Loucy (cell line): ENCODE measurements at regions not wholly inside any gene's neighbourhood (a gene's known extent, or its start where the extent isn't known, plus 50 kb on each side); places are given as distances from the start of the nearest gene placed in this dataset.

Source experiments
- H2AFZ ChIP-seq: fragments of 200-600 bp; sonication (generic); 2 replicates; pipeline ENCODE4 v1.6.0; 2016; ENCODE audit warnings: antibody characterized with exemption, mild to moderate bottlenecking, low read length, moderate library complexity
- H3F3A ChIP-seq: fragments of 200-600 bp; 2 replicates; pipeline ENCODE4 v1.6.0; 2016; ENCODE audit warnings: antibody characterized with exemption, low read depth, mild to moderate bottlenecking
- H3K27me3 ChIP-seq: fragments of 200-600 bp; sonication (generic); 2 replicates; pipeline ENCODE4 v1.6.1; 2014; ENCODE audit warnings: low read length, mild to moderate bottlenecking; ENCODE audit not compliant: insufficient read depth, poor library complexity, severe bottlenecking
- H3K36me3 ChIP-seq: fragments of 200-600 bp; sonication (generic); 2 replicates; pipeline ENCODE4 v1.6.1; 2016; ENCODE audit warnings: low read length; ENCODE audit not compliant: insufficient read depth
- H3K4me1 ChIP-seq: fragments of 200-600 bp; sonication (generic); 2 replicates; pipeline ENCODE4 v1.5.1; 2014; ENCODE audit warnings: low read length, mild to moderate bottlenecking; ENCODE audit not compliant: insufficient read depth, poor library complexity, severe bottlenecking
- H3K4me2 ChIP-seq: fragments of 200-600 bp; sonication (generic); 2 replicates; pipeline ENCODE4 v1.6.0; 2014; ENCODE audit warnings: antibody characterized with exemption, low read length, low read depth, mild to moderate bottlenecking; ENCODE audit not compliant: poor library complexity, severe bottlenecking
- H3K4me3 ChIP-seq: fragments of 200-600 bp; sonication (generic); 2 replicates; pipeline ENCODE4 v1.5.1; 2014; ENCODE audit warnings: low read length, mild to moderate bottlenecking, mixed read lengths; ENCODE audit not compliant: poor library complexity, severe bottlenecking
- H3K79me2 ChIP-seq: fragments of 200-600 bp; sonication (generic); 2 replicates; pipeline ENCODE4 v1.6.1; 2014; ENCODE audit warnings: low read length; ENCODE audit not compliant: insufficient read depth
- H3K9ac ChIP-seq: fragments of 200-600 bp; sonication (generic); 2 replicates; pipeline ENCODE4 v1.6.0; 2014; ENCODE audit warnings: mild to moderate bottlenecking, low read depth, low read length, moderate library complexity; ENCODE audit not compliant: poor library complexity, severe bottlenecking
- H3K9me2 ChIP-seq: fragments of 200-600 bp; sonication (generic); replicated peaks from 2 replicates; pipeline ENCODE4 v1.6.1; 2016; ENCODE audit warnings: low read depth, low read length, mixed read lengths
- H3K9me3 ChIP-seq: fragments of 200-600 bp; sonication (generic); 2 replicates; pipeline ENCODE4 v1.6.1; 2014; ENCODE audit warnings: mild to moderate bottlenecking, antibody characterized with exemption, low read length, low read depth; ENCODE audit not compliant: insufficient read depth
- H4K20me1 ChIP-seq: fragments of 200-600 bp; sonication (generic); 2 replicates; pipeline ENCODE4 v1.6.0; 2014; ENCODE audit warnings: antibody characterized with exemption, low read length, mild to moderate bottlenecking; ENCODE audit not compliant: insufficient read depth, poor library complexity, severe bottlenecking
- CTCF ChIP-seq: fragments of 200-600 bp; sonication (generic); conservative IDR thresholded peaks from 2 replicates; pipeline ENCODE4 v1.5.1; 2014; ENCODE audit warnings: mild to moderate bottlenecking, antibody characterized with exemption, low read length
- EZH2phosphoT487 ChIP-seq: fragments of 200-600 bp; IDR thresholded peaks from 2 replicates; pipeline ENCODE4 v1.6.1; 2018; ENCODE audit warnings: antibody characterized with exemption, mild to moderate bottlenecking, moderate library complexity, borderline replicate concordance

DNA sequence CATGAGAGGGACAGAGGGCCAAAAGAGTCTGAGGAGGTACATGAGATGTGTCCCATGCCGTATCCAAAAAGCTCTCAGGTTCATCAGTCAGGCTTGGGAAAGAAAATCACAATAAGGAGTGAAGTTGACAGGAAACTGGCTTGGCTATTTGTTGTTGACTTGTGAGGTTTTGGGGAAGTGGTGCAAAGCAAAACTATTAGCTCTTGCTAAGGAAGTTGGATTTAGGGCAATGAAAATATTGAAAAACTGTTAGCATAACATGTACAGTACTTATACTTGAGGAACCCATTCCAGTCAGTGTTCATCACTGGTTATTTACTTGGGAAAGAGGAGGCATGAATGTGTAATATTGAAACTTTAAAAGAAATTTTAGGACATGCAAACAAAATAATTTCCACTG is 145.9 kb downstream of the DUSP6 start:
- H3K4me3 ChIP-seq: no peak overlapping the region
- no peak overlapping the region for H3K4me2 ChIP-seq

GRCh38 chr12:89205517-89205916 is 146.8 kb downstream of the DUSP6 start:
- Histone ChIP-seq H3K9ac (no peak overlapping the region), H3K4me1 (peaks cover 7% of the 10 kb centered on the region), H3K9me2 (no peaks in the 10 kb centered on the region), H3F3A (no peaks in the 10 kb centered on the region), H3K4me3 (no peak overlapping the region), H2AFZ (no peak overlapping the region), H3K9me3 (no peaks in the 10 kb centered on the region), H3K4me2 (no peak overlapping the region), H4K20me1 (no peaks in the 10 kb centered on the region), H3K79me2 (no peaks in the 10 kb centered on the region), H3K27me3 (no peaks in the 10 kb centered on the region), H3K36me3 (no peaks in the 10 kb centered on the region)
- TF ChIP-seq CTCF: no peak
- TF ChIP-seq EZH2phosphoT487: no peak

More for the DNA sequence above, 145.9 kb downstream of the DUSP6 start:
- Histone ChIP-seq H4K20me1 (no peaks in the 10 kb centered on the region), H3K9me3 (no peaks in the 10 kb centered on the region), H3K36me3 (no peaks in the 10 kb centered on the region), H2AFZ (no peak overlapping the region), H3K9ac (no peak overlapping the region), H3K9me2 (no peaks in the 10 kb centered on the region), H3F3A (no peaks in the 10 kb centered on the region), H3K79me2 (no peaks in the 10 kb centered on the region), H3K27me3 (no peaks in the 10 kb centered on the region), H3K4me1 (peaks cover 7% of the 10 kb centered on the region)
- TF ChIP-seq EZH2phosphoT487 (no peak), CTCF (no peak)

- Histone ChIP-seq H2AFZ (no peak overlapping the region), H3K9ac (no peak overlapping the region), H3K4me2 (no peak overlapping the region), H3K4me3 (no peak overlapping the region), H3K36me3 (no peaks in the 10 kb centered on the region), H3K9me2 (no peaks in the 10 kb centered on the region), H3F3A (no peaks in the 10 kb centered on the region), H3K27me3 (no peaks in the 10 kb centered on the region), H3K4me1 (peaks cover 7% of the 10 kb centered on the region), H4K20me1 (no peaks in the 10 kb centered on the region), H3K9me3 (no peaks in the 10 kb centered on the region), H3K79me2 (no peaks in the 10 kb centered on the region)
- TF ChIP-seq EZH2phosphoT487: no peak
- no peak for TF ChIP-seq CTCF
Measured at GRCh38 chr12:89203144-89203543, 149.2 kb downstream of the DUSP6 start.
